NT2/D1 (cell line): ENCODE measurements at regions not wholly inside any gene's neighbourhood (a gene's known extent, or its start where the extent isn't known, plus 50 kb on each side); places are given as distances from the start of the nearest gene placed in this dataset.

ENCODE experiments used
- DNase-seq: peaks from one replicate; pipeline ENCODE4 v3.0.0-alpha.2; 2011; ENCODE audit warnings: low read depth, low spot score
- H3K27me3 ChIP-seq: 2 replicates; pipeline ENCODE4 v1.6.0; 2011; ENCODE audit warnings: mild to moderate bottlenecking; ENCODE audit not compliant: insufficient read length, insufficient read depth
- H3K36me3 ChIP-seq: 2 replicates; pipeline ENCODE4 v1.6.1; 2011; ENCODE audit warnings: mild to moderate bottlenecking, low read length, mixed read lengths; ENCODE audit not compliant: insufficient read depth, insufficient read length
- H3K4me1 ChIP-seq: 2 replicates; pipeline ENCODE4 v1.5.1; 2011; ENCODE audit not compliant: insufficient read depth, insufficient read length
- H3K4me3 ChIP-seq: 2 replicates; pipeline ENCODE4 v1.5.1; 2011; ENCODE audit warnings: low read depth; ENCODE audit not compliant: insufficient read length
- H3K9ac ChIP-seq: 2 replicates; pipeline ENCODE4 v1.6.0; 2011; ENCODE audit warnings: low read depth; ENCODE audit not compliant: insufficient read length
- H3K9me3 ChIP-seq: 2 replicates; pipeline ENCODE4 v1.5.1; 2011; ENCODE audit warnings: mild to moderate bottlenecking, low read length; ENCODE audit not compliant: insufficient read depth
- SUZ12 ChIP-seq: IDR thresholded peaks from 2 replicates; pipeline ENCODE4 v1.6.1; 2011; ENCODE audit not compliant: insufficient read length, insufficient read depth; ENCODE audit errors: extremely low read depth
- YY1 ChIP-seq: IDR thresholded peaks from 2 replicates; pipeline ENCODE4 v1.6.1; 2011; ENCODE audit not compliant: insufficient read length, insufficient read depth
- ZNF274 ChIP-seq: IDR thresholded peaks from 2 replicates; pipeline ENCODE4 v1.6.1; 2011; ENCODE audit warnings: mild to moderate bottlenecking, low read depth, low read length

- Histone ChIP-seq H3K27me3 (no peaks in the 10 kb centered on the region), H3K9me3 (no peaks in the 10 kb centered on the region), H3K36me3 (no peaks in the 10 kb centered on the region), H3K4me3 (no peak overlapping the region), H3K9ac (no peak overlapping the region), H3K4me1 (no peaks in the 10 kb centered on the region)
- no peak for DNase-seq
- no peak for TF ChIP-seq YY1
- TF ChIP-seq SUZ12, result no peak
- no peak for TF ChIP-seq ZNF274
Measured at GRCh38 chr17:13355054-13355453, 246.7 kb downstream of the HS3ST3A1 start.

DNA sequence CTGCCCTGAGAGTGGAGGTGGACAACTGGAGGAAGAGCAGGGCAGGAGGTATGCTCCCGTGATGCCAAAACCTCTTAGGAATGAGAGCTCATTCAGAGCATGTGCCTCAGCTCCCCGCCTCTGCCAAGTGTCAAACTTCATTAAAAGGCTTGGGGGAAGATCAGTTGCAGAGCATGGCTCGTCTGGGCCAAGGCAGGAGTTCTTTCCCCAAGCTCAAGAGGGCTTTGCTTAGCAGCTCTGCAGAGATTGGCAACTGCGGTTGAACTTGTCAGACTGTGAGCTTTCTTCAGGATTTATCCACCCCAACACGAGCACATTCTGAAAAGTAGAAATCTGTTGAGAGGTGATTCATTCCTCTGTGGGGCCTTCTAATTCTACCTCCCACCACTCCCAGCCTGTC lies 248.1 kb downstream of the HS3ST3A1 start:
- no peak for DNase-seq
- H3K9ac ChIP-seq, result no peak overlapping the region
- H3K9me3 ChIP-seq, result no peaks in the 10 kb centered on the region
- TF ChIP-seq ZNF274, result no peak
- no peak for TF ChIP-seq SUZ12
- TF ChIP-seq YY1, result no peak
- H3K36me3 ChIP-seq, result no peaks in the 10 kb centered on the region
- no peaks in the 10 kb centered on the region for H3K4me1 ChIP-seq
- H3K27me3 ChIP-seq, result no peaks in the 10 kb centered on the region
- H3K4me3 ChIP-seq, result no peak overlapping the region

GRCh38 chr17:13352747-13353415 lies 248.8 kb downstream of the HS3ST3A1 start:
- Histone ChIP-seq H3K9me3 (peaks cover 6% of the 10 kb centered on the region; the same call in 1 of the 2 replicates), H3K9ac (no peak overlapping the region), H3K4me1 (no peaks in the 10 kb centered on the region), H3K27me3 (no peaks in the 10 kb centered on the region), H3K4me3 (no peak overlapping the region), H3K36me3 (no peaks in the 10 kb centered on the region)
- DNase-seq, result no peak
- TF ChIP-seq YY1 (no peak), SUZ12 (no peak), ZNF274 (no peak)

GRCh38 chr17:13351046-13351445 lies 250.7 kb downstream of the HS3ST3A1 start:
- peaks cover 18% of the 10 kb centered on the region; the same call in 1 of the 2 replicates for H3K9me3 ChIP-seq
- no peaks in the 10 kb centered on the region for H3K4me1 ChIP-seq
- no peak overlapping the region for H3K9ac ChIP-seq
- DNase-seq, result no peak
- no peaks in the 10 kb centered on the region for H3K27me3 ChIP-seq
- TF ChIP-seq SUZ12, result no peak
- no peak for TF ChIP-seq YY1
- TF ChIP-seq ZNF274, result no peak
- no peaks in the 10 kb centered on the region for H3K36me3 ChIP-seq
- H3K4me3 ChIP-seq, result no peak overlapping the region

DNA sequence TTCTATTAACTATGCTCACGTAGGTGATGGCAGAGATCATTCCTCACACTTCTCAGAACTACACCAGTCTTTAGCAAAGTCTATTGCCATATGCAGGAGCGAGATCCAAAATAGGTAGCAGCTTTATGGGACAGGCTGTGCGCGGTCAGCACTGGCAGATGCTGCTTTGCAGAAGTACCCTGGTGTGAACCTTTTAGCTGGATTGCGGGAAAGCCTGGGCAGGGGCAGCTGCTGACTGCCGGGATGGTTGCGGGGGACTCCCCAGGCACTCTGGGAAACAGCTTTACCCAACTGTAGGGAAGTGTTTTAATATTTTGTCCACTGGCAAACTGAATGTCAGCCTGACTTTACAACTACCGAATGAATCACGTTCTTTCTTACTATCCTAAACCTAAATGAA lies 251.3 kb downstream of the HS3ST3A1 start:
- Histone ChIP-seq H3K9me3 (peaks cover 18% of the 10 kb centered on the region; the same call in 1 of the 2 replicates), H3K9ac (no peak overlapping the region), H3K4me1 (no peaks in the 10 kb centered on the region), H3K27me3 (no peaks in the 10 kb centered on the region), H3K4me3 (no peak overlapping the region), H3K36me3 (no peaks in the 10 kb centered on the region)
- TF ChIP-seq YY1, result no peak
- no peak for TF ChIP-seq SUZ12
- no peak for TF ChIP-seq ZNF274
- DNase-seq, result no peak

DNA sequence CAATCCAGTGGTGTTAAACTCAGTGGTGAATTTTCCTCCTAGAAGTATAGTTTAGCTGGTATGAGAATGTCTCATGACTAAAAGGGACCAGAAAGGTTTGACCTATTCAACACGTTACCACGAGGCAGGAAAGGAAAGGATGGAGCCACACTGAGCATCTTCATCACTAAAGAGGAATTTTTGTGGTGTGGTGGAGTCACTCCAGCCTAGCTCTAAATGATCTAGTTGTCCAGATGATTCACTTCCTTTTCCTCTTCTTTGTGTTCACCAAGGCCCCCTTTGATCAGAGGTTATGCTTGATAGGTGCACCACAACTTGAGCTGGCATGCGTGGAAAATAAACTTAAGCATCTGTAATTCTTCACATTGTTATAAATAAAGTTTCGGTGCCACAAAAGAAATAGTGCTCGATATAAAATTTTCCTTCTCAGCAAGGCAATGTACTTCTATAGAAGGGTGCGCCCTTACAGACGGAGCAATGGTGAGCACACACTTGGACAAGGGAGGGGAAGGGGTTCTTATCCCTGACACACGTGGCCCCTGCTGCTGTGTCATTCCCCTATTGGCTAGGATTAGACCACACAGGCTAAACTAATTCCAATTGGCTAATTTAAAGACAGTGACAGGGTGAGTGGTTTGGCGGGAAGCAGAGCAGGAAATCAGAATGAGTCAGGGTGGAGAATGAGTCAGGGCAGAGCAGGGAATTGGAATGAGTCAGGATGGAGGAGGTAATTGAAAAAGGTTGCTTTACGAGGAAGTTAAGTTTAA lies 254.6 kb downstream of the HS3ST3A1 start:
- H3K4me1 ChIP-seq, result no peaks in the 10 kb centered on the region
- H3K9ac ChIP-seq, result no peak overlapping the region
- no peak for TF ChIP-seq ZNF274
- no peak for TF ChIP-seq YY1
- no peak for TF ChIP-seq SUZ12
- no peak overlapping the region for H3K4me3 ChIP-seq
- no peak for DNase-seq
- no peaks in the 10 kb centered on the region for H3K36me3 ChIP-seq
- no peaks in the 10 kb centered on the region for H3K27me3 ChIP-seq
- peaks cover 18% of the 10 kb centered on the region; the same call in 1 of the 2 replicates for H3K9me3 ChIP-seq

GRCh38 chr17:13346592-13346991 lies 255.1 kb downstream of the HS3ST3A1 start:
- DNase-seq, result no peak
- no peaks in the 10 kb centered on the region for H3K4me1 ChIP-seq
- H3K36me3 ChIP-seq, result no peaks in the 10 kb centered on the region
- peaks cover 18% of the 10 kb centered on the region; the same call in 1 of the 2 replicates for H3K9me3 ChIP-seq
- TF ChIP-seq SUZ12 (no peak), ZNF274 (no peak), YY1 (no peak)
- H3K9ac ChIP-seq, result no peak overlapping the region
- H3K4me3 ChIP-seq, result no peak overlapping the region
- H3K27me3 ChIP-seq, result no peaks in the 10 kb centered on the region
